SW 1271 (cell line): ENCODE measurements at regions not wholly inside any gene's neighbourhood (a gene's known extent, or its start where the extent isn't known, plus 50 kb on each side); places are given as distances from the start of the nearest gene placed in this dataset.

Experiments used
- DNase-seq, 2 experiments: peaks; one replicate each; lab custom pipeline; 2025; lab: John Stamatoyannopoulos, UW

DNA sequence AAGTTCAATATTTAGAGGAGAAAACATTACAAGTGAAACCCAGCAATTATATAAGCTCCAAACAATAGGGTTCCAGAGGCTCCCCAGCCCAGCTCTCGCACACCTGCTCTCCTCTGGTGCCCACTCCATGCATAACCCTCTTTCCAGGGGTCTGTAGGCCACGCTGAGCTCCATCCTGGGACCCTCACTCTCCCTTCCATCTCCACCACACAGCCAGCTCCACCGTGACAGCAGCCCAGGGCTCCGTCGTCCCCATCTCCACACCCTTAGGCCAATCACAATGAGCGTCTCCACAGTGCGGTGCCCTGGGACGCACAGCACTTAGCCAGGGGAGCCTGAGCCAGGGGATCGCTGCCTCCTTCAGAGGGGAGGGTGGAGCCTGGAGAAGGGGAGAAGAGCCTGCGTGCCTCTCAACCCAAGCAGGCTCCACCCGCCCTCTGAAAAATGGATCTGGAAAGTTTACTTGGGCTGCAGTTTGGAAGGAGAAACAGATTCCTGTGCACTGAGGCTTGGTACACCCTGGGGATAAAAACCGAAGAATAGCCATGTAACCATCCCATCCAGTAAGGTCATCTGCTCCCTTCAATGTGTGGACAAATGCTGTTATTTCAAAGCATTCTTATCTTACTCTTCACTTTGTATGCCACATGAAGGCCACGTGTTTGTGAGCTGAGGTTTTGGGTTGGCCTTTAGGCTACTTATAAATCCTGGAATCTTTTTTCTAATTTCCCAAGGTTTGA, 72.4 kb upstream of the GGTLC1 start:
- DNase-seq = no peak

GRCh38 chr20:24059174-24059573, 70.6 kb upstream of the GGTLC1 start:
- DNase-seq = no peak

DNA sequence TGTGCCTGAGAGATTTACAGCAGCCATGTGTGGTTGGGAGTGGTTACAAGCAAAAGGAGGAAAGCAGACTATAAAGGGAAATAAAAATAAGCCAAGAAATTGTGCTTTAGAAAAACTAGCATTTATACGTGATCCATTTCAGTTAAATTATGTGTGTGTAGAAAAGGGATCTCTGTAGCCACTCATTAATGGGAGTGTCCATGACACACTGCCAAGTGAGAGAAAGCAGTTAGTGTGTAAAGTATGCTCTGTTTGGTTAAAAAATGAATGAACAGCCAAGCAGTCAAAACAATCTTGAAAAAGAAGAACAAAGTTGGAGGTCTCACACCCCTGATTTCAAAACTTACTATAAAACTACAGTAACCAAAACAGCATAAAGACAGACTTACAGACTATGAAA, 67.9 kb upstream of the GGTLC1 start:
- no peak for DNase-seq

GRCh38 chr20:24052599-24053275, 64.2 kb upstream of the GGTLC1 start:
- no peak for DNase-seq

DNA sequence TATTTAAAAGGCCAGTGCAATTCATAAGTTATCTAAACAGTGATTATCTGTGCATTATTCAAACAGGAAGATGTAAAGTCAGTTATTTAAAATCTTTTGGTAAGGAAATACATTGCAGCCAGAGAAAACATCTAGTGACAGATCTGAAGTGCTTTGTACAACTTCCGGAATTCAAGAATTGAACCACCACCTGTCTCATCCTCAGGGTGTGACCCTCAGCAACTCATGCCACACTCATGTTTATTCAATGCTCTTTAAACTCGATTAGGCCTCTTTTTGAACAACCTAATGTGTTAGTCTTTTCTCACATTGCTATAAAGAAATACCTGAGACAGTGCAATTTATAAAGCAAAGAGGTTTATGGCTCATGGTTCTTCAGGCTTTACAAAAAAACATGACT, 62.6 kb upstream of the GGTLC1 start:
- DNase-seq = no peak

GRCh38 chr20:24050119-24050518, 61.5 kb upstream of the GGTLC1 start:
- DNase-seq = no peak

GRCh38 chr20:24049081-24049480, 60.5 kb upstream of the GGTLC1 start:
- no peak for DNase-seq

GRCh38 chr20:24048024-24048611, 59.5 kb upstream of the GGTLC1 start:
- no peak for DNase-seq

- DNase-seq = no peak
Observed at GRCh38 chr20:24046888-24047287, 58.3 kb upstream of the GGTLC1 start.

GRCh38 chr20:24045621-24046318, 57.2 kb upstream of the GGTLC1 start:
- DNase-seq = no peak

GRCh38 chr20:24043294-24043693, 54.7 kb upstream of the GGTLC1 start:
- no peak for DNase-seq

- DNase-seq = no peak
Observed at GRCh38 chr20:24042646-24043045, 54.1 kb upstream of the GGTLC1 start.

DNA sequence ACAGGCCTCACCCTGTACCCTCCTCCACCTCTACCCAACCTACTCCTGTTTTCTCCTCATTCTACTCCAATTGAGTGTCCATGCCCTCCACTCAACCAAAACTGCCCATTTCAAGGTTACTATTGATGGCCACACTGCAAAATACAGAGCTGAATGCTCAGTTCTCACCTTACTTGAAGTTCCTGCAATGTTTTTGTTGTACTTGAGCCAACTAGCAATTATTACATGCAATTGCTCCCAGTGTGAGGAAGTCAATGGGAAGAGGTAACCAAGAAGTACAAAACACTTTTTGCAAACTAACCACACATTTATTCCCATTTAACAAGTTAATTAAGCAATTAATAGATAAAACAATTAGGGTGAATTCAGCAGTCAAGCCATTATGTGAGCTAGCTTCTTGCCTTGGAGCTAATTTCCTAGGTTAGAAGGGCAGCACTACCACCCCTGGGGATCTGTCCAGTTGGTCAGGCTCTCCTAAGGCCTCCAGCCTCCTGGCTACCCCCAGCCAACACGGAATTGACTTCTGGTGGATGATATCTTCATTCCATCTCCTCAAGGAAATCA, 52.4 kb upstream of the GGTLC1 start:
- DNase-seq = no peak

- no peak for DNase-seq
Observed at GRCh38 chr20:24039196-24039595, 50.6 kb upstream of the GGTLC1 start.
